Adrenal gland (tissue), 5 donors: ENCODE measurements at regions not wholly inside any gene's neighbourhood (a gene's known extent, or its start where the extent isn't known, plus 50 kb on each side); places are given as distances from the start of the nearest gene placed in this dataset.

Experiments used
- CTCF ChIP-seq, 6 experiments: fragments of 450-650 bp in 4 of 6; fragments of 200-600 bp in 2 of 6; sonication (generic) in 1 of 6; IDR thresholded peaks; 1 replicate in 5 of 6; 2 replicates in 1 of 6; pipeline versions ENCODE4 v1.5.1 to v1.8.0; 2016 to 2021; ENCODE audit warnings: antibody characterized with exemption in 6 of 6, mild to moderate bottlenecking in 2 of 6, moderate library complexity in 1 of 6
- POLR2A ChIP-seq, 2 donors: fragments of 450-650 bp; IDR thresholded peaks; one replicate each; pipeline ENCODE4 v1.6.1; 2017; ENCODE audit warnings: antibody characterized with exemption in 2 of 2, mild to moderate bottlenecking in 2 of 2, moderate library complexity in 1 of 2
- donor health status: DM: no; HTN: no; CAD: no.

GRCh38 chr12:105839629-105840127 is 299.1 kb downstream of the NUAK1 start:
- no peak for TF ChIP-seq CTCF (IDR thresholded peaks at IDR 0.05)
- TF ChIP-seq POLR2A (IDR thresholded peaks at IDR 0.05): no peak
